ENCODE measurements at regions not wholly inside any gene's neighbourhood (a gene's known extent, or its start where the extent isn't known, plus 50 kb on each side); places are given as distances from the start of the nearest gene placed in this dataset.

GRCh38 chr17:22671110-22671509, 978.8 kb downstream of the KCNJ18 start:
- Histone ChIP-seq H3K4me2 (ENCODE audit: insufficient read depth, low read length) (no peak overlapping the region), H3K4me3 (no peak overlapping the region), H3K4me1 (replicated peaks in 1 of 2; ENCODE audit: control insufficient read depth in 2 of 2, insufficient read depth in 2 of 2, low read length in 2 of 2) (no peaks in the 10 kb centered on the region), H3K79me2 (ENCODE audit: control insufficient read depth, insufficient read depth, low read length) (no peaks in the 10 kb centered on the region), H3K9ac (ENCODE audit: insufficient read depth in 1 of 2, low read depth in 2 of 2, low read length in 2 of 2) (no peak overlapping the region), H2AFZ (ENCODE audit: low read depth, low read length) (no peak overlapping the region), H3K9me3 (replicated peaks; ENCODE audit: control insufficient read depth, insufficient read depth, low read depth, low read length) (no peaks in the 10 kb centered on the region), H3K9me1 (ENCODE audit: control insufficient read depth, insufficient read depth, low read length) (no peaks in the 10 kb centered on the region), H3K27ac (ENCODE audit: extremely low read depth, low read depth, low read length) (no peak overlapping the region), H4K20me1 (replicated peaks; ENCODE audit: control insufficient read depth, insufficient read depth, low read length) (no peaks in the 10 kb centered on the region), H3K36me3 (ENCODE audit: control insufficient read depth, insufficient read depth, low read length) (no peaks in the 10 kb centered on the region), H3K27me3 (ENCODE audit: control insufficient read depth in 2 of 2, insufficient read depth in 2 of 2, low read length in 2 of 2) (no peaks in the 10 kb centered on the region)
- CTCF ChIA-PET (ENCODE audit: low intra/inter-chr PET ratio), result no interaction called here
- no TSS peak for BruUV-seq (replicated peaks)
- WGBS (ENCODE audit: insufficient coverage, low coverage, missing lambda C conversion rate), result 2% methylated on average over 7 of the region's 7 CpGs
- ATAC-seq (no peak), FAIRE-seq (no peak), DNase-seq (ENCODE audit: extremely low read depth in 1 of 4, low spot score in 3 of 4) (no peak)
- intact Hi-C loops (cut with micrococcal nuclease), result no loop called here
- in situ Hi-C loops (cut with MboI), result no loop called here
- POLR2A ChIA-PET, result no interaction called here
- no peak for TF ChIP-seq TCF7 (IDR thresholded peaks at IDR 0.05; ENCODE audit: borderline replicate concordance)
- no peak for TF ChIP-seq ZNF609 (CRISPR knock-in tag; IDR thresholded peaks at IDR 0.05; ENCODE audit: borderline replicate concordance)
- TF ChIP-seq ZNF740 (CRISPR knock-in tag; IDR thresholded peaks at IDR 0.05), result no peak
- TF ChIP-seq ZNF740 (tag; IDR thresholded peaks at IDR 0.05), result no peak
- no peak for TF ChIP-seq ETV6 (IDR thresholded peaks at IDR 0.05; ENCODE audit: borderline replicate concordance in 1 of 2, low read depth in 2 of 2, low read length in 1 of 2)
- TF ChIP-seq ETV6 (CRISPR knock-in tag; IDR thresholded peaks at IDR 0.05; ENCODE audit: borderline replicate concordance), result no peak
- TF ChIP-seq KLF10 (CRISPR knock-in tag; IDR thresholded peaks at IDR 0.05), result no peak
- no peak for TF ChIP-seq PCBP2 (IDR thresholded peaks at IDR 0.05; ENCODE audit: low read depth, low read length, poor library complexity, severe bottlenecking)
- no peak for TF ChIP-seq HNRNPLL (IDR thresholded peaks at IDR 0.05; ENCODE audit: low read depth, low read length, poor library complexity, severe bottlenecking)
- TF ChIP-seq POLR2H (tag; IDR thresholded peaks at IDR 0.05; ENCODE audit: low read depth), result no peak
- TF ChIP-seq LEF1 (IDR thresholded peaks at IDR 0.05), result no peak
- no peak for TF ChIP-seq THRAP3 (IDR thresholded peaks at IDR 0.05; ENCODE audit: borderline replicate concordance)
- TF ChIP-seq ZBTB34 (CRISPR knock-in tag; IDR thresholded peaks at IDR 0.05), result no peak
- no peak for TF ChIP-seq SP2 (IDR thresholded peaks at IDR 0.05; ENCODE audit: extremely low read depth, low read depth, low read length, poor library complexity, severe bottlenecking)
- TF ChIP-seq FOXO4 (CRISPR knock-in tag; IDR thresholded peaks at IDR 0.05), result no peak
